GM23248 (cell line): ENCODE measurements at regions not wholly inside any gene's neighbourhood (a gene's known extent, or its start where the extent isn't known, plus 50 kb on each side); places are given as distances from the start of the nearest gene placed in this dataset.

ENCODE experiments used
- EZH2 ChIP-seq: fragments of 200-600 bp; sonication (generic); IDR thresholded peaks from 2 replicates; pipeline ENCODE4 v1.6.1; 2018; ENCODE audit warnings: antibody characterized with exemption, mild to moderate bottlenecking; ENCODE audit not compliant: insufficient read depth, poor library complexity, severe bottlenecking
- EZH2phosphoT487 ChIP-seq: fragments of 200-600 bp; sonication (generic); IDR thresholded peaks from 2 replicates; pipeline ENCODE4 v1.6.1; 2018; ENCODE audit warnings: antibody characterized with exemption, moderate library complexity, mild to moderate bottlenecking, low read depth; ENCODE audit not compliant: insufficient read depth

DNA sequence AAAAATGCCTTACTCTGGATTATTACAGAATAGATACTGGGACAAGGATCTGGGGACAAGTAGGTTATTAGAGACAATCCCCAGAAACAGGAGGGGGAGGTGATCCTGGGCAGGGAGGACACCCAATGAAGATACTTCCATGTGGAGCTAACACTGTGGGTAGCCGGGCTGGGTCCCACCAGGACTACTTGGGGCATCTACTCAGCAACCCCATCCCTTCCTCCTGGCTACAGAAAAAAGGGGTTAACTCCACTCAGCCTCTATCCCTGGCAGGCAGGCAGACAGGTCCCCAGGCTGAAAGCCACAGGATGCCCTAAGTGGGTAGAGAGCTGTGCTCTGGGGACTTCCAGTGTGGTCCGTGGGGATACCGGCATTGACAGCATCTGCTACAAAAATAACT, 68.0 kb upstream of the NXT1 start:
- TF ChIP-seq EZH2phosphoT487 (no peak), EZH2 (no peak)
